Skeletal muscle satellite cell (primary cell): ENCODE measurements at regions not wholly inside any gene's neighbourhood (a gene's known extent, or its start where the extent isn't known, plus 50 kb on each side); places are given as distances from the start of the nearest gene placed in this dataset.

Experiments
- H3K27me3 ChIP-seq: 2 replicates; pipeline ENCODE4 v1.7.0; 2013; ENCODE audit warnings: low read length; ENCODE audit not compliant: control insufficient read depth, insufficient read depth
- H3K36me3 ChIP-seq: 2 replicates; pipeline ENCODE4 v1.7.0; 2013; ENCODE audit warnings: mild to moderate bottlenecking, control low read depth, low read length; ENCODE audit not compliant: insufficient read depth
- H3K4me1 ChIP-seq: 2 replicates; pipeline ENCODE4 v1.7.0; 2013; ENCODE audit warnings: low read length; ENCODE audit not compliant: control insufficient read depth, insufficient read depth
- H3K4me2 ChIP-seq: 2 replicates; pipeline ENCODE4 v1.7.0; 2013; ENCODE audit warnings: mild to moderate bottlenecking, low read length
- H3K4me3 ChIP-seq: 2 replicates; pipeline ENCODE4 v1.7.0; 2013; ENCODE audit warnings: low read length
- H3K9ac ChIP-seq: 2 replicates; pipeline ENCODE4 v1.7.0; 2013; ENCODE audit warnings: mild to moderate bottlenecking, low read depth, low read length, moderate library complexity
- H3K9me3 ChIP-seq: replicated peaks from 2 replicates; pipeline ENCODE4 v1.7.0; 2013; ENCODE audit warnings: mild to moderate bottlenecking, control low read depth, low read length

- H3K36me3 ChIP-seq = no peaks in the 10 kb centered on the region
- no peaks in the 10 kb centered on the region for H3K4me1 ChIP-seq
- H3K4me3 ChIP-seq = no peak overlapping the region
- no peak overlapping the region for H3K4me2 ChIP-seq
- no peaks in the 10 kb centered on the region for H3K27me3 ChIP-seq
- H3K9me3 ChIP-seq = no peaks in the 10 kb centered on the region
- H3K9ac ChIP-seq = no peak overlapping the region
Measured at GRCh38 chr5:12936221-12936620, 1008.3 kb downstream of the DNAH5 start.

GRCh38 chr5:12934722-12935121 is 1009.8 kb downstream of the DNAH5 start:
- Histone ChIP-seq H3K9me3 (no peaks in the 10 kb centered on the region), H3K4me3 (no peak overlapping the region), H3K4me1 (no peaks in the 10 kb centered on the region), H3K9ac (no peak overlapping the region), H3K27me3 (no peaks in the 10 kb centered on the region), H3K4me2 (no peak overlapping the region), H3K36me3 (no peaks in the 10 kb centered on the region)

GRCh38 chr5:12920527-12920926 is 1016.3 kb upstream of the CTNND2 start:
- Histone ChIP-seq H3K9ac (no peak overlapping the region), H3K9me3 (no peaks in the 10 kb centered on the region), H3K27me3 (no peaks in the 10 kb centered on the region), H3K4me2 (no peak overlapping the region), H3K4me3 (no peak overlapping the region), H3K36me3 (no peaks in the 10 kb centered on the region), H3K4me1 (no peaks in the 10 kb centered on the region)

DNA sequence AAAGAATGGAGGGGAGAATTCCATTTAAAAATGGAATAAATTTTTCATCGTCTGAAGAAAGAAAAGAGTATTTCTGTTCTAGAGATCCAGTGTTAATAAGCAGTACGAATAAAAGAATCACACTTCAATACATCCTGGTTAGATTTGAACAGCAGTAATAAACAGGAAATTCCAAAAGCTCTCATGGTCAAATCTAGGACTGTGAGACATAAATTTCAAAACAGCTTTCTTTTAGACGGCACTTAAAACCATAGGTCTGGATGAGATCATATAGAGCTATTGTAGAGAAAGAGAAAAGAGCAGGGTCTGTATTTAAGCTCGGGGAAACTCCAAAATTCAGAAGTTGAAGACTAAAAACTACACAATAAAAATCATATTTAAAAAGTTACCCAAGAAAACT is 1006.9 kb upstream of the CTNND2 start:
- Histone ChIP-seq H3K9ac (no peak overlapping the region), H3K9me3 (no peaks in the 10 kb centered on the region), H3K4me1 (no peaks in the 10 kb centered on the region), H3K27me3 (no peaks in the 10 kb centered on the region), H3K36me3 (no peaks in the 10 kb centered on the region), H3K4me3 (no peak overlapping the region), H3K4me2 (no peak overlapping the region)

DNA sequence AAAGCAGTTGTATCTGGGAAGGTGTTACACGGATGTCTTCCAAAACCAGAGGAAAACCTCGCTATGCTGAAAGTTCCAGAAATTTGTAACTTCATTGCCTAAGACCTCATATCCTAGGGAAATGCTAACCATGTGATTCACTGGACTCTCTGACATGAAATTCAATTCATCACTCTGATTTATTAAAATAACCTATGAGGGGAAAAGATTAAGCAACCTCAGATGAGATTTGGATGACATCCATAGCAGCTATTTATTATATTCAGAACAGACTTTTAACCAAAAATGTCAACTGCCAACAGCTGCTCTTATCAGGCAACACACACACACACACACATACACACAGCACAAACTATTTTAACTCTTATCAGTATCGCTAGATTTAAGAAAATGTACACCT is 1006.4 kb upstream of the CTNND2 start:
- Histone ChIP-seq H3K9ac (no peak overlapping the region), H3K36me3 (no peaks in the 10 kb centered on the region), H3K4me2 (no peak overlapping the region), H3K4me3 (no peak overlapping the region), H3K4me1 (no peaks in the 10 kb centered on the region), H3K9me3 (no peaks in the 10 kb centered on the region), H3K27me3 (no peaks in the 10 kb centered on the region)

GRCh38 chr5:12902611-12903010 is 998.4 kb upstream of the CTNND2 start:
- no peaks in the 10 kb centered on the region for H3K36me3 ChIP-seq
- no peak overlapping the region for H3K9ac ChIP-seq
- H3K9me3 ChIP-seq = no peaks in the 10 kb centered on the region
- no peaks in the 10 kb centered on the region for H3K4me1 ChIP-seq
- no peak overlapping the region for H3K4me3 ChIP-seq
- H3K27me3 ChIP-seq = no peaks in the 10 kb centered on the region
- H3K4me2 ChIP-seq = no peak overlapping the region

- no peaks in the 10 kb centered on the region for H3K4me1 ChIP-seq
- H3K9me3 ChIP-seq = no peaks in the 10 kb centered on the region
- H3K27me3 ChIP-seq = no peaks in the 10 kb centered on the region
- H3K9ac ChIP-seq = no peak overlapping the region
- no peak overlapping the region for H3K4me3 ChIP-seq
- no peak overlapping the region for H3K4me2 ChIP-seq
- H3K36me3 ChIP-seq = no peaks in the 10 kb centered on the region
Measured at GRCh38 chr5:12901696-12902095, 997.5 kb upstream of the CTNND2 start.

DNA sequence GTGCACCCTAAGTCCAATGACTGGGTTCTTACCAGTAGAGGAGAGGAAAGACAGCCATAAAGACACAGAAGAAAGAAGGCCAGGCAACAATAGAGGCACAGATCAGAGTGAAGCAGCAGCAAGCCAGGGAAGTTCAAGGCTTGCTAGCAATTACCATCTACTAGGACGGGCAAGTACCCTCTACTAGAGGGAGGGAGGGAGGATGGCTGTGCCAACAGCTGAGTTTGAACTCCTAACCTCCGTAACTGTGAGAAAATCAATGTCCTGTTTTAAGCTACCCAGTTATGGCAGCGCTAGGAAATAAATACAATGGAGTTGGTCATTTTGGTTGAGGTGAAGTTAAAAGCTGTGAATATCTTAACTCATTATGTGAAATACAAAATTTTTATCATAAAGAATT is 991.8 kb upstream of the CTNND2 start:
- H3K4me3 ChIP-seq = no peak overlapping the region
- H3K9me3 ChIP-seq = no peaks in the 10 kb centered on the region
- H3K4me1 ChIP-seq = no peaks in the 10 kb centered on the region
- H3K36me3 ChIP-seq = no peaks in the 10 kb centered on the region
- no peak overlapping the region for H3K4me2 ChIP-seq
- no peak overlapping the region for H3K9ac ChIP-seq
- no peaks in the 10 kb centered on the region for H3K27me3 ChIP-seq

DNA sequence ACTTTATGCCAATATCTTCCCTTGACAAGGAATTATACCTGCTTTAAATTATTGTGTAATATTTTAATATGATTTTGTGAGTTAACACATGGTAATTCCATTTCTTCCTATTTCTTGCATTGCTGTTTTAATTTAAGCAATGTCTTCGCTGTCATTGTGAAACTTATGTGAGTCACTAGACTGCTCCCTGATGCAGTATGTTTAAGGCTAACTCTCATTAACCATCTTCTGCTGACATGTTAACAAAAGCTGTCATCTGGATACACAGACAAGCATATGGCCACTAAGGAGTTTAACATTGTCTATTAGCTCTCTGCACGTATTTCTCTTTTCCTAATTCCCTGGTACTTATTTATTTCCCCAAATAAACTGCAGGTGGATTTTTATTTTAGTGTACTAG is 980.8 kb upstream of the CTNND2 start:
- H3K36me3 ChIP-seq = no peaks in the 10 kb centered on the region
- no peak overlapping the region for H3K4me3 ChIP-seq
- no peaks in the 10 kb centered on the region for H3K4me1 ChIP-seq
- H3K27me3 ChIP-seq = no peaks in the 10 kb centered on the region
- no peaks in the 10 kb centered on the region for H3K9me3 ChIP-seq
- no peak overlapping the region for H3K9ac ChIP-seq
- H3K4me2 ChIP-seq = no peak overlapping the region

DNA sequence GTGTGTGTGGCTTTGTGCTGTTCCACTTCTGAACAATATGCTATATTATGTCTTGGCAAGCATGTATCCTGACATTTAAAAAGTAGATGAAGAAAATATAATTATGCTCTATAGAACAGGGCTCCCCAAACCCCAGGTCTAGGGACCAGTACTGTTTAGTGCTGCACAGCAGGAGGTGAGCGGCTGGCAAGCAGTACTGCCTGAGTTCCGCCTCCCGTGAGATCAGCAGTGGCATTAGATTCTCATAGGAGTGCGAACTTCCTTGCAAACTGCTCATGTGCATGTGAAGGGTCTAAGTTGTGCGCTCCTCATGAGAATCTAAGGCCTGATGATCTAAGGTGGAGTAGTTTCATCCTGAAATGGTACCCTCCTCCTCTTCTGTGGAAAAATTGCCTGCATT is 979.1 kb upstream of the CTNND2 start:
- no peaks in the 10 kb centered on the region for H3K4me1 ChIP-seq
- no peak overlapping the region for H3K4me2 ChIP-seq
- H3K4me3 ChIP-seq = no peak overlapping the region
- H3K9me3 ChIP-seq = no peaks in the 10 kb centered on the region
- H3K27me3 ChIP-seq = no peaks in the 10 kb centered on the region
- no peak overlapping the region for H3K9ac ChIP-seq
- H3K36me3 ChIP-seq = no peaks in the 10 kb centered on the region

DNA sequence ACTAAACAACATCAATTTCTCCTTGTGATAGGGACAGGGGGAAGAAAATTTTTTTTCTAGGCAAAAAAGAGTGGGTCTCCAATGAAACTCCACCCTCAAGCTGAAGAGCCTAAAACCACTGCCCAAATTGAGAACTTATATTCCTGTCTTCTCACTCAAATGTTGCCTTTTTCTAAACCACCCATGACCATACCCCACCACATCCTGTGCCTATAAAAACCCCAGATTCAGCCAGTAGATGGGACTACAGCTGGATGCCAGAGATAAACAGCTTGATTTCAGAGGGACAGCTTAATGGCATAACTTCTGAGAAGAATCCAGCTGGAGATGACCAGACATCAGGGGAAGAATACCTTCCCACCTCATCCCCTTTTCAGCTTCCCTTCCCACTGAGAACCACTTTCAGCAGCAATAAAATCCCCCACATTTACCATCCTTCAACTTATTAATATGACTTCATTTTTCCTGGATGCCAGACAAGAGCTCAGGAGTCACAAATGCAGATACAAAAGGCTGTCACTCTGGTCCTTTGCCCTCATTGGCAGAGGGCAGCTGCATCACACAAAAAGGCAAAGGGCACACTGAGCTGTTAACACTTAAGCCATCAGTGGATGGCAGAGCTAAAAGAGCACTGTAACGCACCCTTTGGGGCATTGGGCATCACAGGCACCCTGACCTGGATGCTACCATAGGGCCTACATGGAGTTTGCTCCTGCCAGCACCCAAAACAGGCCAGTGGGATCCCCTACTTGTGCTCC is 972.5 kb upstream of the CTNND2 start:
- Histone ChIP-seq H3K4me2 (no peak overlapping the region), H3K4me3 (no peak overlapping the region), H3K9me3 (no peaks in the 10 kb centered on the region), H3K4me1 (no peaks in the 10 kb centered on the region), H3K9ac (no peak overlapping the region), H3K36me3 (no peaks in the 10 kb centered on the region), H3K27me3 (no peaks in the 10 kb centered on the region)

DNA sequence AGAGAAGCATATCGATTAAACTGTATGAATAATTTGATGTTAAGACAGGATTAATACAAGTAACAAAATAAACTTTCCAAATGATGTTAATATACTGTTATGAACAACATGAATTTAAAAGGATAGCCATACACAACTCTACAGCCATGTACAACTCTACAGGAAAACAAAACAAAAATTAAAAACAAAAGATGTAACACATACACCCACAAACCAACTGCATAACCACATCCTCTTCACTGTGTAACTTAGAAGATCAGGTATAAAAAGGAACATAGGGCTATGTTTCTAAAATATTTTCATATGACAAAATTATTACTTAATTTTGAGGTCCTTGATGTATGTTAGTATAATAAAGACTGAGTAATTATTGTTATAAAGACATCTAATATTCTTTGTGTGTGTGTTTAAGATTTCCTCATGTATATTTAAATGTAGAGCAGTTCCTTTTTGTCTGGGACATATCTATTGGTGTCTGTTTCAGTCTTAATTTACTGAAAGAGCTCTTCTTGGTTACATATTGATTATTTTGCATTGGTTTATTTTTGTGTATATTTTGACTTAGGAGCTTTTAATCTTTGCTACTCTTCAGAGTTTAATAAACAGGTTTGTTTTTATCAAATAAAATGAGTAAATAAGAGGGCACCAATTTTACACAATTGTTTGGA is 966.8 kb upstream of the CTNND2 start:
- no peak overlapping the region for H3K4me2 ChIP-seq
- H3K9ac ChIP-seq = no peak overlapping the region
- no peak overlapping the region for H3K4me3 ChIP-seq
- no peaks in the 10 kb centered on the region for H3K9me3 ChIP-seq
- no peaks in the 10 kb centered on the region for H3K36me3 ChIP-seq
- no peaks in the 10 kb centered on the region for H3K4me1 ChIP-seq
- no peaks in the 10 kb centered on the region for H3K27me3 ChIP-seq
